Activated CD4-positive, alpha-beta T cell treated with anti-CD3 and anti-CD28 coated beads, Interleukin-2, amount 10 ng/mL, durations not matched to agents 7 days and 5 days (primary cell): ENCODE measurements at regions not wholly inside any gene's neighbourhood (a gene's known extent, or its start where the extent isn't known, plus 50 kb on each side); places are given as distances from the start of the nearest gene placed in this dataset.

Experiments
- CTCF ChIA-PET: fragments of 350-600 bp; sonication (Branson Sonifier 250); formaldehyde crosslinking; loops from one replicate; lab custom pipeline; 2021; ENCODE audit warnings: antibody characterized with exemption; lab: Charles Lee
- POLR2A ChIA-PET: fragments of 350-600 bp; sonication (Branson Sonifier 250); formaldehyde crosslinking; loops from one replicate; lab custom pipeline; 2021; ENCODE audit warnings: antibody characterized with exemption; lab: Charles Lee
- DNase-seq: peaks from one replicate; pipeline ENCODE4 v3.0.0-alpha.2; 2020
- H3K27ac Mint-ChIP-seq: one replicate; pipeline ENCODE4 v1.8.0; 2021; ENCODE audit warnings: mild to moderate bottlenecking, moderate library complexity, mixed read lengths
- H3K27me3 Mint-ChIP-seq: one replicate; pipeline ENCODE4 v1.8.0; 2021; ENCODE audit warnings: mixed read lengths
- H3K36me3 Mint-ChIP-seq: one replicate; pipeline ENCODE4 v1.8.0; 2021; ENCODE audit warnings: low read depth, mixed read lengths
- H3K4me1 Mint-ChIP-seq: one replicate; pipeline ENCODE4 v1.8.0; 2021; ENCODE audit warnings: mixed read lengths
- H3K4me3 Mint-ChIP-seq: one replicate; pipeline ENCODE4 v1.8.0; 2021; ENCODE audit warnings: mild to moderate bottlenecking, moderate library complexity, mixed read lengths
- H3K9me3 Mint-ChIP-seq: one replicate; pipeline ENCODE4 v1.8.0; 2021; ENCODE audit warnings: mixed read lengths

GRCh38 chr4:176001151-176002006 lies 64.3 kb upstream of the WDR17 start:
- Mint-ChIP-seq H3K36me3 (no peaks in the 10 kb centered on the region), H3K4me3 (no peak overlapping the region), H3K9me3 (no peaks in the 10 kb centered on the region), H3K27me3 (peaks cover 46% of the 10 kb centered on the region), H3K27ac (no peak overlapping the region), H3K4me1 (peaks cover 8% of the 10 kb centered on the region)
- POLR2A ChIA-PET, result no interaction called here
- CTCF ChIA-PET, result no interaction called here
- DNase-seq, result no peak

- CTCF ChIA-PET, result no interaction called here
- peak overlapping the region; percentile 40 for H3K4me3 Mint-ChIP-seq
- no peaks in the 10 kb centered on the region for H3K9me3 Mint-ChIP-seq
- H3K27ac Mint-ChIP-seq, result no peak overlapping the region
- DNase-seq, result peak; percentile 6
- peaks cover 46% of the 10 kb centered on the region for H3K27me3 Mint-ChIP-seq
- peaks cover 8% of the 10 kb centered on the region for H3K4me1 Mint-ChIP-seq
- POLR2A ChIA-PET, result no interaction called here
- H3K36me3 Mint-ChIP-seq, result no peaks in the 10 kb centered on the region
Observed at GRCh38 chr4:176002007-176002613, 63.5 kb upstream of the WDR17 start.

GRCh38 chr4:176005766-176006165 lies 59.9 kb upstream of the WDR17 start:
- H3K27ac Mint-ChIP-seq, result no peak overlapping the region
- H3K36me3 Mint-ChIP-seq, result no peaks in the 10 kb centered on the region
- peaks cover 31% of the 10 kb centered on the region for H3K27me3 Mint-ChIP-seq
- ChIA-PET POLR2A (no interaction called here), CTCF (no interaction called here)
- DNase-seq, result no peak
- no peaks in the 10 kb centered on the region for H3K9me3 Mint-ChIP-seq
- H3K4me1 Mint-ChIP-seq, result peaks cover 8% of the 10 kb centered on the region
- no peak overlapping the region for H3K4me3 Mint-ChIP-seq

- POLR2A ChIA-PET, result no interaction called here
- no peaks in the 10 kb centered on the region for H3K36me3 Mint-ChIP-seq
- H3K27me3 Mint-ChIP-seq, result peaks cover 4% of the 10 kb centered on the region
- CTCF ChIA-PET, result no interaction called here
- H3K27ac Mint-ChIP-seq, result no peak overlapping the region
- no peaks in the 10 kb centered on the region for H3K4me1 Mint-ChIP-seq
- DNase-seq, result no peak
- no peaks in the 10 kb centered on the region for H3K9me3 Mint-ChIP-seq
- no peak overlapping the region for H3K4me3 Mint-ChIP-seq
Observed at GRCh38 chr4:176009254-176009653, 56.4 kb upstream of the WDR17 start.

- POLR2A ChIA-PET, result no interaction called here
Observed at GRCh38 chr4:176011529-176011928, 54.1 kb upstream of the WDR17 start.

GRCh38 chr4:176013476-176014247 lies 52.0 kb upstream of the WDR17 start:
- Mint-ChIP-seq H3K9me3 (no peaks in the 10 kb centered on the region), H3K4me1 (no peaks in the 10 kb centered on the region), H3K4me3 (no peak overlapping the region), H3K27me3 (peaks cover 2% of the 10 kb centered on the region), H3K27ac (no peak overlapping the region), H3K36me3 (no peaks in the 10 kb centered on the region)
- CTCF ChIA-PET, result no interaction called here
- POLR2A ChIA-PET, result no interaction called here
- DNase-seq, result no peak

More at GRCh38 chr4:176011529-176011928, 54.1 kb upstream of the WDR17 start:
- no peaks in the 10 kb centered on the region for H3K4me1 Mint-ChIP-seq
- no peak overlapping the region for H3K4me3 Mint-ChIP-seq
- no peaks in the 10 kb centered on the region for H3K9me3 Mint-ChIP-seq
- CTCF ChIA-PET, result no interaction called here
- no peak for DNase-seq
- H3K36me3 Mint-ChIP-seq, result no peaks in the 10 kb centered on the region
- H3K27me3 Mint-ChIP-seq, result no peaks in the 10 kb centered on the region
- H3K27ac Mint-ChIP-seq, result no peak overlapping the region

- no peak overlapping the region for H3K4me3 Mint-ChIP-seq
- no peaks in the 10 kb centered on the region for H3K9me3 Mint-ChIP-seq
- no peaks in the 10 kb centered on the region for H3K36me3 Mint-ChIP-seq
- DNase-seq, result no peak
- H3K27me3 Mint-ChIP-seq, result peaks cover 2% of the 10 kb centered on the region
- ChIA-PET POLR2A (no interaction called here), CTCF (interaction anchor here (0.7 kb wide), 1 partner anchor 53 kb away, joined by 3 read pairs; no protein-coding TSS in a partner anchor)
- no peak overlapping the region for H3K27ac Mint-ChIP-seq
- no peaks in the 10 kb centered on the region for H3K4me1 Mint-ChIP-seq
Observed at GRCh38 chr4:176014583-176015108, 51.0 kb upstream of the WDR17 start.
